Testis (tissue), 2 donors: ENCODE measurements at regions not wholly inside any gene's neighbourhood (a gene's known extent, or its start where the extent isn't known, plus 50 kb on each side); places are given as distances from the start of the nearest gene placed in this dataset.

Source experiments
- DNase-seq: peaks from one replicate; pipeline ENCODE4 v3.0.0-alpha.2; 2019
- H3K27ac ChIP-seq, 2 donors: fragments of 200-600 bp; sonication (generic); one replicate each; pipeline ENCODE4 v1.5.1; 2019
- H3K27me3 ChIP-seq: fragments of 200-600 bp; sonication (generic); one replicate; pipeline ENCODE4 v1.5.1; 2019
- H3K36me3 ChIP-seq: fragments of 200-600 bp; sonication (generic); one replicate; pipeline ENCODE4 v1.5.1; 2017; ENCODE audit warnings: low read depth; ENCODE audit errors: missing control alignments
- H3K4me1 ChIP-seq: fragments of 200-600 bp; sonication (generic); one replicate; pipeline ENCODE4 v1.5.1; 2019
- H3K4me3 ChIP-seq, 2 donors: fragments of 200-600 bp; sonication (generic); one replicate each; pipeline ENCODE4 v1.5.1; 2017 to 2019
- H3K9me3 ChIP-seq: fragments of 200-600 bp; sonication (generic); one replicate; pipeline ENCODE4 v1.5.1; 2017
- POLR2A ChIP-seq: fragments of 450-650 bp; IDR thresholded peaks from one replicate; pipeline ENCODE4 v1.6.1; 2017; ENCODE audit warnings: antibody characterized with exemption, mild to moderate bottlenecking, moderate library complexity
- WGBS, 2 donors: methylation state at CpG; one replicate each; pipeline ENCODE4 v1.1.5; 2018; 5-methylcytosine and 5-hydroxymethylcytosine counted together
- intact Hi-C: fragments of 100-400 bp; cut with DNase I; formaldehyde crosslinking; loops from one replicate; pipeline ENCODE4 v1.15.1; 2023; ENCODE audit warnings: low total_unique reads
- TF ChIP-seq, protein P1 (sequence below), 3 experiments: fragments of 450-650 bp in 2 of 3; fragments of 200-600 bp in 1 of 3; sonication (generic) in 1 of 3; IDR thresholded peaks; one replicate each; pipeline ENCODE4 v1.5.1; 2016 to 2019; ENCODE audit warnings: antibody characterized with exemption in 3 of 3, mild to moderate bottlenecking in 2 of 3, moderate library complexity in 1 of 3

DNA sequence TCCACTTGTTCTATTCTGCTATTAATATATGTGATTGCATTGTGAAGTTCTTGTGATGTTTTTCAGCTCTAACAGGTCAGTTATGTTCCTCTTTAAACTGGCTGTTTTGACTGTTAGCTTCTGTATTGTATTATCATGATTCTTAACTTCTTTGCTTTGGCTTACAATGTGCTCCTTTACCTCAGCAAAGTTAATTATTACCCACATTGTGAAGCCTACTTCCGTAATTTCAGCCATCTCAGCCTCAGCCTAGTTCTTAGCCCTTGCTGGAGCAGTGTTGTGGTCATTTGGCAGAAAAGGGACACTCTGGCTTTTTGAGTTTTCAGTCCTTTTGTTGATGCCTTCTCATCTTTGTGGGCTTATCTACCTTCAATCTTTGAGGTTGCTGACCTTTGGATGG is 440.2 kb downstream of the TBC1D32 start:
- 75 to 83% methylated on average over 1 of the region's 1 CpG for WGBS, 2 donors
- TF ChIP-seq POLR2A: no peak
- TF ChIP-seq, protein P1, sequence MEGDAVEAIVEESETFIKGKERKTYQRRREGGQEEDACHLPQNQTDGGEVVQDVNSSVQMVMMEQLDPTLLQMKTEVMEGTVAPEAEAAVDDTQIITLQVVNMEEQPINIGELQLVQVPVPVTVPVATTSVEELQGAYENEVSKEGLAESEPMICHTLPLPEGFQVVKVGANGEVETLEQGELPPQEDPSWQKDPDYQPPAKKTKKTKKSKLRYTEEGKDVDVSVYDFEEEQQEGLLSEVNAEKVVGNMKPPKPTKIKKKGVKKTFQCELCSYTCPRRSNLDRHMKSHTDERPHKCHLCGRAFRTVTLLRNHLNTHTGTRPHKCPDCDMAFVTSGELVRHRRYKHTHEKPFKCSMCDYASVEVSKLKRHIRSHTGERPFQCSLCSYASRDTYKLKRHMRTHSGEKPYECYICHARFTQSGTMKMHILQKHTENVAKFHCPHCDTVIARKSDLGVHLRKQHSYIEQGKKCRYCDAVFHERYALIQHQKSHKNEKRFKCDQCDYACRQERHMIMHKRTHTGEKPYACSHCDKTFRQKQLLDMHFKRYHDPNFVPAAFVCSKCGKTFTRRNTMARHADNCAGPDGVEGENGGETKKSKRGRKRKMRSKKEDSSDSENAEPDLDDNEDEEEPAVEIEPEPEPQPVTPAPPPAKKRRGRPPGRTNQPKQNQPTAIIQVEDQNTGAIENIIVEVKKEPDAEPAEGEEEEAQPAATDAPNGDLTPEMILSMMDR (IDR thresholded peaks at IDR 0.05): no peak
- Histone ChIP-seq H3K27ac (no peak overlapping the region), H3K4me3 (no peak overlapping the region), H3K27me3 (no peaks in the 10 kb centered on the region), H3K9me3 (no peaks in the 10 kb centered on the region), H3K4me1 (no peaks in the 10 kb centered on the region), H3K36me3 (no peaks in the 10 kb centered on the region)
- intact Hi-C loops: no loop called here
- DNase-seq: no peak

DNA sequence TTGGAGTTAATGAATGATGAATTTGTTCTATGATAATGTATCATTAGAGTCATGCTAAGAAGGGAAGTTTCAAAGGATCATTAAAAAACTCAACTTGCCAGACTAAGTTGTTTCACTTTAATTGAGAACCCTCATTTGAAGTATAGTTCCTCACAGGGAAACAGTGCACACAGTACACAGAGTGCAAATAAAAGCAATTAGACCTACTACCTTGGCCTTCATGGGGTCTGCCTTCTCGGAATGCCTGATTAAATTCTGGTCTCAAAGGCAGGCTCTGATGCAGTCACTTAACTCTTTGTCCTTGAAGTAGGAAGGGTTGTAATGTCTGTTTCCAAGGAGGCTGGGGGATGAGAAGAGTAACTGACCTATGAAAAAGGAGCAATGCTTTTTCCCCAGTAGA is 457.3 kb downstream of the TBC1D32 start:
- DNase-seq: no peak
- no peak overlapping the region for H3K27ac ChIP-seq
- no peak overlapping the region for H3K4me3 ChIP-seq
- no peaks in the 10 kb centered on the region for H3K9me3 ChIP-seq
- no peaks in the 10 kb centered on the region for H3K36me3 ChIP-seq
- intact Hi-C loops: no loop called here
- H3K4me1 ChIP-seq: no peaks in the 10 kb centered on the region
- WGBS, 2 donors: 34 to 65% methylated on average over 1 of the region's 1 CpG
- H3K27me3 ChIP-seq: no peaks in the 10 kb centered on the region
- TF ChIP-seq, protein P1 (IDR thresholded peaks at IDR 0.05): no peak
- no peak for TF ChIP-seq POLR2A

DNA sequence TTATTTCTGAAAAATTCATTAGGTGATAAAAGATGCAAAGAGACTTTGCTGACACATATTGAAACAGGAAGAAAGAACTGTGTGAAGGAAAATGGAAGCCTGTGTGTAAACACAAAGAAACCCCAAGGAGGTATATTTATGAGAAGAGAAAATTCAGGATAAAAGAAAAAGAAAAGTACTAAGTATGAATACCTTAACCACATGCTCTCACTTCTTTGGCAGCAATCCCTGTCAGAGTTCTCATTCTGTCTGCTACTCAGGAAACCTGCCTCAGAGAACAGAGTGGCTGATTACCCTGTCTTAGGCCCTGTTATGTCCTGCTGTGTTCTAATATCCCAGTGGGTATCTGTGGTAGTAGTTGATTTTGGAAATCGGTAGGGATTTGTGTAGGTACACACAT is 457.9 kb downstream of the TBC1D32 start:
- Histone ChIP-seq H3K4me3 (no peak overlapping the region), H3K4me1 (no peaks in the 10 kb centered on the region), H3K9me3 (no peaks in the 10 kb centered on the region), H3K36me3 (no peaks in the 10 kb centered on the region), H3K27ac (no peak overlapping the region), H3K27me3 (no peaks in the 10 kb centered on the region)
- WGBS, 2 donors: 89 to 92% methylated on average over 1 of the region's 1 CpG
- intact Hi-C loops: no loop called here
- TF ChIP-seq, protein P1 (IDR thresholded peaks at IDR 0.05): no peak
- no peak for TF ChIP-seq POLR2A
- no peak for DNase-seq

DNA sequence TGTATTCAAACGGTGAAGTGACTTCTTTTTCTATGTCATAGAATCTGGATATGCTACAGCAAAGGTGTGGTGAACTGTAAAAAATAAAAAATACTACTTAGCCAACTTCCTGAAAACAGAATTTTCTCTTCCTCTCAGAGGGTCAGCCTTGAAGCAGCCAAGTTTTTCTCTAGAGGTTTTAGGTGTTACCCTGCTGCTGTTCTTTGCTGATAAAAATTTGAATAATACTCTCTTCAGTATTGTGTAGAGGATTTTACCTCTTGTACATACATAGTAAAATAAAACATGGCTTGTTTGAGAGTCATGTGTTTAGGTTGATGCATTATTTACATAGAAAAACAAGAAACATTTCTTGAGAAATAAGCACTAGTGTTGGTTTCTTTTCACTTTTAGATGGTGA is 458.4 kb downstream of the TBC1D32 start:
- Histone ChIP-seq H3K27ac (no peak overlapping the region), H3K36me3 (no peaks in the 10 kb centered on the region), H3K4me3 (no peak overlapping the region), H3K9me3 (no peaks in the 10 kb centered on the region), H3K27me3 (no peaks in the 10 kb centered on the region), H3K4me1 (no peaks in the 10 kb centered on the region)
- no peak for TF ChIP-seq POLR2A
- TF ChIP-seq, protein P1 (IDR thresholded peaks at IDR 0.05): no peak
- 68 to 89% methylated on average over 1 of the region's 1 CpG for WGBS, 2 donors
- no peak for DNase-seq
- intact Hi-C loops: no loop called here

DNA sequence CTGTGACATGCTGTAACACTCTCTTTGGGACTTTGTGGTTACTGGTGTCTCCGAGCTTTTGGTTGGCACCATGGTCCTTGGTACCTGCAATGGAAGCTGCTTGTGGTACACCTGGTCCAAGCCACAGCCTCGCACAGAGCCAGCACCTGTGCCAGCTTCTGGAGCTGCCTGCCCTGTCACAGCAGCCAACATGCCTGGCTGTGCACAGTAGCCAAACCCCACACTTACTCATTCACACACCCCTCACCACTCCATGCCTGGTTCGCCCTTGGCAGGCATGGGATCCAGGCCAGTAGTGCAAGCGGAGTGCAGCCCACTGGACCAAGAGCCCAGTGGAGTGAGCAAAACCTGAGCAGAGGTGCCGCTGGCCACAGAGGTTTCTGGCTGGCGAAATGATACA is 459.9 kb downstream of the TBC1D32 start:
- no peak for TF ChIP-seq POLR2A
- TF ChIP-seq, protein P1 (IDR thresholded peaks at IDR 0.05): no peak
- no peak overlapping the region for H3K27ac ChIP-seq
- H3K27me3 ChIP-seq: no peaks in the 10 kb centered on the region
- no peaks in the 10 kb centered on the region for H3K36me3 ChIP-seq
- no peaks in the 10 kb centered on the region for H3K9me3 ChIP-seq
- no peaks in the 10 kb centered on the region for H3K4me1 ChIP-seq
- no peak for DNase-seq
- 92 to 95% methylated on average over 4 to 6 of the region's 6 CpGs for WGBS, 2 donors
- no peak overlapping the region for H3K4me3 ChIP-seq
- intact Hi-C loops: no loop called here
